ELR (cell line): ENCODE measurements at regions not wholly inside any gene's neighbourhood (a gene's known extent, or its start where the extent isn't known, plus 50 kb on each side); places are given as distances from the start of the nearest gene placed in this dataset.
"Not testable (repeated sequence)": the region's sequence is repeated elsewhere in the genome, so short reads cannot be mapped to it uniquely, and the experiment has no call there.

ENCODE experiments used
- DNase-seq: peaks from one replicate; pipeline ENCODE4 v3.0.0-alpha.2; 2015; ENCODE audit warnings: low read depth

- no peak for DNase-seq
Observed at GRCh38 chr6:164826831-164827468, 482.5 kb downstream of the C6orf118 start.

- no peak for DNase-seq
Observed at GRCh38 chr6:164825386-164825785, 484.0 kb downstream of the C6orf118 start.

- DNase-seq, result no peak
Observed at GRCh38 chr6:164817662-164818061, 491.7 kb downstream of the C6orf118 start.

- DNase-seq, result no peak
Observed at GRCh38 chr6:164812706-164813105, 496.7 kb downstream of the C6orf118 start.

GRCh38 chr6:164807125-164807524 lies 502.3 kb downstream of the C6orf118 start:
- no peak for DNase-seq

GRCh38 chr6:164795056-164795815 lies 514.2 kb downstream of the C6orf118 start:
- DNase-seq, result no peak

GRCh38 chr6:164792666-164793065 lies 516.7 kb downstream of the C6orf118 start:
- no peak for DNase-seq

- no peak for DNase-seq
Observed at GRCh38 chr6:164791498-164791897, 517.9 kb downstream of the C6orf118 start.

- DNase-seq, result no peak
Observed at GRCh38 chr6:164763788-164764187, 545.6 kb downstream of the C6orf118 start.

- DNase-seq, result no peak
Observed at GRCh38 chr6:164757451-164757850, 552.0 kb downstream of the C6orf118 start.

- no peak for DNase-seq
Observed at GRCh38 chr6:164756723-164757122, 552.7 kb downstream of the C6orf118 start.

GRCh38 chr6:164756142-164756541 lies 553.3 kb downstream of the C6orf118 start:
- DNase-seq, result no peak

GRCh38 chr6:164753517-164753916 lies 555.9 kb downstream of the C6orf118 start:
- DNase-seq, result no peak

GRCh38 chr6:164751395-164751794 lies 558.0 kb downstream of the C6orf118 start:
- no peak for DNase-seq

GRCh38 chr6:164750128-164750527 lies 559.3 kb downstream of the C6orf118 start:
- DNase-seq, result no peak

GRCh38 chr6:164749221-164750064 lies 560.0 kb downstream of the C6orf118 start:
- DNase-seq, result no peak

- no peak for DNase-seq
Observed at GRCh38 chr6:164744301-164744700, 565.1 kb downstream of the C6orf118 start.

- no peak for DNase-seq
Observed at GRCh38 chr6:164741938-164742451, 567.4 kb downstream of the C6orf118 start.

- not testable (repeated sequence) for DNase-seq
Observed at GRCh38 chr6:164736090-164736489, 573.3 kb downstream of the C6orf118 start.

GRCh38 chr6:164731539-164731938 lies 577.9 kb downstream of the C6orf118 start:
- no peak for DNase-seq

- no peak for DNase-seq
Observed at GRCh38 chr6:164721460-164721859, 587.9 kb downstream of the C6orf118 start.

- DNase-seq, result no peak
Observed at GRCh38 chr6:164700497-164700896, 608.9 kb downstream of the C6orf118 start.

- no peak for DNase-seq
Observed at GRCh38 chr6:164695896-164696295, 613.5 kb downstream of the C6orf118 start.
